Gastrocnemius medialis (tissue), 4 donors: ENCODE measurements at regions not wholly inside any gene's neighbourhood (a gene's known extent, or its start where the extent isn't known, plus 50 kb on each side); places are given as distances from the start of the nearest gene placed in this dataset.
"Not testable (repeated sequence)": the region's sequence is repeated elsewhere in the genome, so short reads cannot be mapped to it uniquely, and the experiment has no call there.

Source experiments
- POLR2A ChIP-seq, 2 donors: fragments of 450-650 bp; IDR thresholded peaks; one replicate each; pipeline ENCODE4 v1.6.1; 2017; ENCODE audit warnings: antibody characterized with exemption in 2 of 2, mild to moderate bottlenecking in 2 of 2, moderate library complexity in 2 of 2
- TF ChIP-seq, protein P1 (sequence below), 5 experiments: fragments of 450-650 bp in 3 of 5; fragments of 200-600 bp in 2 of 5; sonication (generic) in 2 of 5; IDR thresholded peaks in 4 of 5; conservative IDR thresholded peaks in 1 of 5; 1 replicate in 4 of 5; 2 replicates in 1 of 5; pipeline ENCODE4 v1.5.1; 2016 to 2019; ENCODE audit warnings: antibody characterized with exemption in 5 of 5, mild to moderate bottlenecking in 3 of 5, moderate library complexity in 3 of 5

DNA sequence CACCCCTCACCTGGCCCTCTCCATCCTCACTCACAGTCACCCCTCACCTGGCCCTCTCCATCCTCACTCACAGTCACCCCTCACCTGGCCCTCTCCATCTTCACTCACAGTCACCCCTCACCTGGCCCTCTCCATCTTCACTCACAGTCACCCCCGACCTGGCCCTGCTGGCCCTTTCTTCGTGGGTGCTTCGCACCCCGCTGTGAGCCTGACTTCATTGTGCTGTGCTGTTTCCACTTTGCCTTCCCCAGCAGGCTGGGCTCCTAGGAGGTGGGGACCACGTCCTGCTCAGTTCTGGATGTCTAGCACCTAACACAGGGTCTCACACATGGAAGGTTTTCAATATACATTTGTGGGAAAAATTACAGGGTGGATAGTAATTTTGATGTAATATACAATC, 56.5 kb downstream of the RBFOX3 start:
- TF ChIP-seq POLR2A (IDR thresholded peaks at IDR 0.05): not testable (repeated sequence)
- TF ChIP-seq, protein P1, sequence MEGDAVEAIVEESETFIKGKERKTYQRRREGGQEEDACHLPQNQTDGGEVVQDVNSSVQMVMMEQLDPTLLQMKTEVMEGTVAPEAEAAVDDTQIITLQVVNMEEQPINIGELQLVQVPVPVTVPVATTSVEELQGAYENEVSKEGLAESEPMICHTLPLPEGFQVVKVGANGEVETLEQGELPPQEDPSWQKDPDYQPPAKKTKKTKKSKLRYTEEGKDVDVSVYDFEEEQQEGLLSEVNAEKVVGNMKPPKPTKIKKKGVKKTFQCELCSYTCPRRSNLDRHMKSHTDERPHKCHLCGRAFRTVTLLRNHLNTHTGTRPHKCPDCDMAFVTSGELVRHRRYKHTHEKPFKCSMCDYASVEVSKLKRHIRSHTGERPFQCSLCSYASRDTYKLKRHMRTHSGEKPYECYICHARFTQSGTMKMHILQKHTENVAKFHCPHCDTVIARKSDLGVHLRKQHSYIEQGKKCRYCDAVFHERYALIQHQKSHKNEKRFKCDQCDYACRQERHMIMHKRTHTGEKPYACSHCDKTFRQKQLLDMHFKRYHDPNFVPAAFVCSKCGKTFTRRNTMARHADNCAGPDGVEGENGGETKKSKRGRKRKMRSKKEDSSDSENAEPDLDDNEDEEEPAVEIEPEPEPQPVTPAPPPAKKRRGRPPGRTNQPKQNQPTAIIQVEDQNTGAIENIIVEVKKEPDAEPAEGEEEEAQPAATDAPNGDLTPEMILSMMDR (IDR thresholded peaks at IDR 0.05 in 4 of 5, conservative IDR thresholded peaks at IDR 0.05 in 1 of 5): not testable (repeated sequence)
